Fibroblast of pulmonary artery (primary cell): ENCODE measurements at regions not wholly inside any gene's neighbourhood (a gene's known extent, or its start where the extent isn't known, plus 50 kb on each side); places are given as distances from the start of the nearest gene placed in this dataset.

ENCODE experiments used
- DNase-seq: peaks from one replicate; pipeline ENCODE4 v3.0.0-alpha.2; 2010; ENCODE audit warnings: low read depth
- H3K4me3 ChIP-seq: replicated peaks from 2 replicates; pipeline ENCODE4 v1.5.1; 2011; ENCODE audit warnings: low read depth, mild to moderate bottlenecking, control low read depth, low read length, moderate library complexity
- TF ChIP-seq, protein P1 (sequence below): IDR thresholded peaks from 2 replicates; pipeline ENCODE4 v1.5.1; 2011; ENCODE audit warnings: mild to moderate bottlenecking, control low read depth, low read length, inconsistent platforms; ENCODE audit errors: missing control alignments

DNA sequence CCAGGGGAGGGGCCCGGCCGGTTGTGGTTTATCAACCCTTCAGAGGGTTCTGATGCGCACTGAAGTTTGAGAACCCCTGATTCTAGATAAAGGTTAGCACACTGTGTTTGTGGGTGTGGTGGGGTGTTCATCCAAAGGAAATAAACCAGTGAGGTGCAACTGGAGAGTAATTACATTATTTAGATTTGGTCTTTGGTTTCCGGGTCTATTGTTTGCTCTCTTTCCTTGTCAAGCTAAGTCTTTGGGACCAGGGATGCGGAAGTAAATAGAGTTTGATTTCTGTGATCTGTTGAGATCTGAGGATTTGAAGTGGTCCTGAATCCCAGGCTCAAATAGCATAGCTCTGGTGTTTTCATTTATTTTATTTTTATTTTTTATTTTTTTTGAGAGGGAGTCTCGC lies 50.5 kb upstream of the CLMP start:
- TF ChIP-seq, protein P1, sequence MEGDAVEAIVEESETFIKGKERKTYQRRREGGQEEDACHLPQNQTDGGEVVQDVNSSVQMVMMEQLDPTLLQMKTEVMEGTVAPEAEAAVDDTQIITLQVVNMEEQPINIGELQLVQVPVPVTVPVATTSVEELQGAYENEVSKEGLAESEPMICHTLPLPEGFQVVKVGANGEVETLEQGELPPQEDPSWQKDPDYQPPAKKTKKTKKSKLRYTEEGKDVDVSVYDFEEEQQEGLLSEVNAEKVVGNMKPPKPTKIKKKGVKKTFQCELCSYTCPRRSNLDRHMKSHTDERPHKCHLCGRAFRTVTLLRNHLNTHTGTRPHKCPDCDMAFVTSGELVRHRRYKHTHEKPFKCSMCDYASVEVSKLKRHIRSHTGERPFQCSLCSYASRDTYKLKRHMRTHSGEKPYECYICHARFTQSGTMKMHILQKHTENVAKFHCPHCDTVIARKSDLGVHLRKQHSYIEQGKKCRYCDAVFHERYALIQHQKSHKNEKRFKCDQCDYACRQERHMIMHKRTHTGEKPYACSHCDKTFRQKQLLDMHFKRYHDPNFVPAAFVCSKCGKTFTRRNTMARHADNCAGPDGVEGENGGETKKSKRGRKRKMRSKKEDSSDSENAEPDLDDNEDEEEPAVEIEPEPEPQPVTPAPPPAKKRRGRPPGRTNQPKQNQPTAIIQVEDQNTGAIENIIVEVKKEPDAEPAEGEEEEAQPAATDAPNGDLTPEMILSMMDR = no peak
- no peak overlapping the region for H3K4me3 ChIP-seq

More for the DNA sequence above, 50.5 kb upstream of the CLMP start:
- DNase-seq = no peak
